Left ventricle myocardium inferior (tissue), 1 donor: ENCODE measurements at regions not wholly inside any gene's neighbourhood (a gene's known extent, or its start where the extent isn't known, plus 50 kb on each side); places are given as distances from the start of the nearest gene placed in this dataset.

ENCODE experiments used
- DNase-seq: peaks from one replicate; pipeline ENCODE4 v3.0.0-alpha.2; 2020
- H3K27ac ChIP-seq: fragments of 200-600 bp; replicated peaks from 2 replicates; pipeline ENCODE4 v1.8.0; 2021
- H3K27me3 ChIP-seq: fragments of 200-600 bp; 2 replicates; pipeline ENCODE4 v1.8.0; 2021; ENCODE audit warnings: low read depth
- H3K36me3 ChIP-seq: fragments of 200-600 bp; 2 replicates; pipeline ENCODE4 v1.8.0; 2021
- H3K4me1 ChIP-seq: fragments of 200-600 bp; 2 replicates; pipeline ENCODE4 v1.8.0; 2021
- H3K4me3 ChIP-seq: fragments of 200-600 bp; 2 replicates; pipeline ENCODE4 v1.8.0; 2021; ENCODE audit warnings: mild to moderate bottlenecking, moderate library complexity
- H3K9me3 ChIP-seq: fragments of 200-600 bp; replicated peaks from 2 replicates; pipeline ENCODE4 v1.8.0; 2021
- intact Hi-C: fragments of 100-400 bp; cut with micrococcal nuclease; formaldehyde crosslinking; loops from one replicate; pipeline ENCODE4 v1.11.0; 2022
- TF ChIP-seq, protein P1 (sequence below): fragments of 200-600 bp; IDR thresholded peaks from 2 replicates; pipeline ENCODE4 v1.8.0; 2021; ENCODE audit warnings: antibody characterized with exemption, mild to moderate bottlenecking, borderline replicate concordance
- donor health status: DM: no; HTN: yes; CAD: no; lungs with severe emphysema.

DNA sequence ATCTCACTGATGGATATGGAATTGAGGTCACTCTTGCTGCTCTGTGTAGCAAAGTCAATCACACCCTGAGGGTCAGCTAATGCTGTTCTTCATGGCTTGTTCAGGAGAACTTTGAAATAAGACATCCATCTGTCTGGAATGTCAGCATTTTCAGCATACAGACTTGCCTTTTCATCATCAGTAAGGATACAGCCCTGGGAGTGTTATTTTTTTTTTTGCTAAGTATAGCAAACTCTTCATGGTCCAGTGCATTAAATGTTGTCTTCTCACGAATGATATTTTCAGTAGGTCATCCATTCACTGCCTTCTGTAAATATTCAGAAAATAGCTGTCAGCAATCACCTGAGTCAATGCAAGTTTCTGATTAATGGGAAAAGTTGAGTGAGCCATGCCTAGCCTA lies 268.8 kb upstream of the SMIM31 start:
- Histone ChIP-seq H3K9me3 (no peaks in the 10 kb centered on the region), H3K4me1 (no peaks in the 10 kb centered on the region), H3K4me3 (no peak overlapping the region), H3K36me3 (no peaks in the 10 kb centered on the region), H3K27me3 (no peaks in the 10 kb centered on the region), H3K27ac (no peak overlapping the region)
- intact Hi-C loops = no loop called here
- TF ChIP-seq, protein P1, sequence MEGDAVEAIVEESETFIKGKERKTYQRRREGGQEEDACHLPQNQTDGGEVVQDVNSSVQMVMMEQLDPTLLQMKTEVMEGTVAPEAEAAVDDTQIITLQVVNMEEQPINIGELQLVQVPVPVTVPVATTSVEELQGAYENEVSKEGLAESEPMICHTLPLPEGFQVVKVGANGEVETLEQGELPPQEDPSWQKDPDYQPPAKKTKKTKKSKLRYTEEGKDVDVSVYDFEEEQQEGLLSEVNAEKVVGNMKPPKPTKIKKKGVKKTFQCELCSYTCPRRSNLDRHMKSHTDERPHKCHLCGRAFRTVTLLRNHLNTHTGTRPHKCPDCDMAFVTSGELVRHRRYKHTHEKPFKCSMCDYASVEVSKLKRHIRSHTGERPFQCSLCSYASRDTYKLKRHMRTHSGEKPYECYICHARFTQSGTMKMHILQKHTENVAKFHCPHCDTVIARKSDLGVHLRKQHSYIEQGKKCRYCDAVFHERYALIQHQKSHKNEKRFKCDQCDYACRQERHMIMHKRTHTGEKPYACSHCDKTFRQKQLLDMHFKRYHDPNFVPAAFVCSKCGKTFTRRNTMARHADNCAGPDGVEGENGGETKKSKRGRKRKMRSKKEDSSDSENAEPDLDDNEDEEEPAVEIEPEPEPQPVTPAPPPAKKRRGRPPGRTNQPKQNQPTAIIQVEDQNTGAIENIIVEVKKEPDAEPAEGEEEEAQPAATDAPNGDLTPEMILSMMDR = no peak
- DNase-seq = no peak

GRCh38 chr4:164488114-164488513 lies 265.8 kb upstream of the SMIM31 start:
- no peaks in the 10 kb centered on the region for H3K27me3 ChIP-seq
- no peak overlapping the region for H3K4me3 ChIP-seq
- no peaks in the 10 kb centered on the region for H3K36me3 ChIP-seq
- intact Hi-C loops = no loop called here
- no peak overlapping the region for H3K27ac ChIP-seq
- no peaks in the 10 kb centered on the region for H3K4me1 ChIP-seq
- no peak for DNase-seq
- peaks cover 15% of the 10 kb centered on the region for H3K9me3 ChIP-seq
- TF ChIP-seq, protein P1 = no peak

GRCh38 chr4:164501074-164501473 lies 252.9 kb upstream of the SMIM31 start:
- Histone ChIP-seq H3K4me3 (no peak overlapping the region), H3K36me3 (no peaks in the 10 kb centered on the region), H3K4me1 (no peaks in the 10 kb centered on the region), H3K27me3 (no peaks in the 10 kb centered on the region), H3K27ac (no peak overlapping the region), H3K9me3 (peaks cover 15% of the 10 kb centered on the region)
- TF ChIP-seq, protein P1 = no peak
- intact Hi-C loops = no loop called here
- no peak for DNase-seq

DNA sequence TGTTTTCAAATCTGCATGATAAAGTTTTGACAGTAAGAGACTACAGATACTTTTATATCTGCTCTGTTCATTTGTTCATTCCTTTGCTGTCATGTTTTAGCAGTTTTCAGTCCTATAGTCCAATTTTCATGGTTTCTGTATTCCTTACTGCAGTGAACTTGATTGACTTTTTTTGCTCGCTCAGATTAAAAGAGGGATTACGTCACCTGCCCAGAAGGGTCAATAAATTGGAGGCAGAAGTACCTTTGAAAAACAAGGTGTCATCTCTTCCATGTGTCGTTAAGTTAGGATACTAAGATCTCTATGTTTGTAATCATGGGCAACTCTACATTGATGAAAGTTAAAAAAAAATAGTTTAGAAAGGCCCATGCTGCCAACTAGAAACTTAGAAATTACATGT lies 250.1 kb upstream of the SMIM31 start:
- Histone ChIP-seq H3K9me3 (peaks cover 15% of the 10 kb centered on the region), H3K4me3 (no peak overlapping the region), H3K27ac (no peak overlapping the region), H3K36me3 (no peaks in the 10 kb centered on the region), H3K4me1 (no peaks in the 10 kb centered on the region), H3K27me3 (no peaks in the 10 kb centered on the region)
- TF ChIP-seq, protein P1 = no peak
- DNase-seq = no peak
- intact Hi-C loops = no loop called here

GRCh38 chr4:164508097-164508496 lies 245.8 kb upstream of the SMIM31 start:
- H3K9me3 ChIP-seq = no peaks in the 10 kb centered on the region
- no peaks in the 10 kb centered on the region for H3K36me3 ChIP-seq
- TF ChIP-seq, protein P1 = no peak
- H3K27me3 ChIP-seq = no peaks in the 10 kb centered on the region
- no peaks in the 10 kb centered on the region for H3K4me1 ChIP-seq
- H3K27ac ChIP-seq = no peak overlapping the region
- intact Hi-C loops = no loop called here
- no peak overlapping the region for H3K4me3 ChIP-seq
- DNase-seq = no peak

- Histone ChIP-seq H3K27me3 (no peaks in the 10 kb centered on the region), H3K4me1 (no peaks in the 10 kb centered on the region), H3K27ac (no peak overlapping the region), H3K4me3 (no peak overlapping the region), H3K9me3 (no peaks in the 10 kb centered on the region), H3K36me3 (no peaks in the 10 kb centered on the region)
- TF ChIP-seq, protein P1 = no peak
- intact Hi-C loops = no loop called here
- no peak for DNase-seq
These were observed 245.2 kb upstream of the SMIM31 start for GRCh38 chr4:164508771-164509170.
